ENCODE measurements at regions not wholly inside any gene's neighbourhood (a gene's known extent, or its start where the extent isn't known, plus 50 kb on each side); places are given as distances from the start of the nearest gene placed in this dataset.

GRCh38 chr5:135667204-135667603 is 88.4 kb upstream of the CXCL14 start:
- no peak overlapping the region for H3K4me3 ChIP-seq (ENCODE audit: low read depth, low read length)
- no peak for TF ChIP-seq CTCF (IDR thresholded peaks at IDR 0.05; ENCODE audit: borderline replicate concordance, insufficient read depth, low read depth, low read length)

GRCh38 chr5:135662683-135663082 is 83.9 kb upstream of the CXCL14 start:
- no peak for TF ChIP-seq CTCF (IDR thresholded peaks at IDR 0.05; ENCODE audit: borderline replicate concordance, insufficient read depth, low read depth, low read length)
- no peak overlapping the region for H3K4me3 ChIP-seq (ENCODE audit: low read depth, low read length)

DNA sequence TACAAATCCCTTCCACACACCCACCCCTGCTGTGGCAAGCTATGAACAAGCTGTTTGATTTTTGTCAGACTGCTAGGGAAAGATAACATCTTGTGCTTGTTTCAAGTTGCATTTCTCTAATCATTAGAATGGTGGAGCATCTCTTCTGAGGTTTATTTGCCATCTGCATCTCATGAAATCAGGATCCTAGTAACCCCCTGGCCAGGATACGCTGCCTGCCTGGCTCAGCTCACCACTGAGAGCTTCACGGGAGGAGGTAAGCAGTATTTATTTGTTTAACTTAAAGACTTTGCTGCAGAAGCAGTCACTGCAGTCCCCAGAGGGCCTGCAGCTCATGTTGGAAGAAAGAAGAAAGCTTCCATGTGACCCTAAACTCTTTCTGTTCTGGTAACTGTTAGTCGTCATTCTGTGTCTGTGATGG is 83.3 kb upstream of the CXCL14 start:
- TF ChIP-seq CTCF (IDR thresholded peaks at IDR 0.05; ENCODE audit: borderline replicate concordance, insufficient read depth, low read depth, low read length), result no peak
- H3K4me3 ChIP-seq (ENCODE audit: low read depth, low read length), result no peak overlapping the region

- H3K4me3 ChIP-seq (ENCODE audit: low read depth, low read length), result no peak overlapping the region
- no peak for TF ChIP-seq CTCF (IDR thresholded peaks at IDR 0.05; ENCODE audit: borderline replicate concordance, insufficient read depth, low read depth, low read length)
These were observed 82.2 kb upstream of the CXCL14 start for GRCh38 chr5:135660826-135661575.

DNA sequence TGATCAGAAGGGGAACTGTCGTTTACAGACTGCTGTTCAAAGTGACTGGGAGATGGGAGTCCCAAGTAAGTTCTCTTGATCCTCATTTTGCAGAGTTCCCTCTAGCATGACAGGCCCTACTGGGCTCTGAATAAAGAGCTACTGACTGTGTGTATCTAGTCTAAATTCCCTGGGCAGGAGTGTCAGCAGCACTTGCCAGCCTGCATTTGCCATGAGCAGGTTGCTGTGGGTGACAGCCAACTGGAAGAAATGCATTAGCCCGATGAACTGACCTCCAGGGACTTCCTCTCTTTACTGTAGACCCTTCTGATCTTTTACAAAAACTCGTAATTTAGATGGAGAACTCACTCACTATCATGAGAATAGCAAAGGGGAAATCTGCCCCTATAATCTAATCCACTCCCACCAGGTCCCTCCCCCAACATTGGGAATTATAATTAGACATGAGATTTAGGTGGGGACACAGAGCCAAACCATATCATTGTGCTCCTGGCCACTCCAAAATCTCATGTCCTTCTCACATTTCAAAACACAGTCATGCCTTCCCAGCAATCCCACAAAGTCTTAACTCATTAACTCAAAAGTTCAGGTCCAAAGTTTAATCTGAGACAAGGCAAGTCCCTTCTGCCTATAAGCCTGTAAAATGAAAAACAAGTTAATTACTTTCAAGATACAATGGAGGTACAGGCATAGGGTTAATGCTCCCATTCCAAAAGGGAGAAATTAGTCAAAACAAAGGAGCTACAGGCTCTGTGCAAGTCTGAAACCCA is 78.9 kb upstream of the CXCL14 start:
- no peak for TF ChIP-seq CTCF (IDR thresholded peaks at IDR 0.05; ENCODE audit: borderline replicate concordance, insufficient read depth, low read depth, low read length)
- no peak overlapping the region for H3K4me3 ChIP-seq (ENCODE audit: low read depth, low read length)

DNA sequence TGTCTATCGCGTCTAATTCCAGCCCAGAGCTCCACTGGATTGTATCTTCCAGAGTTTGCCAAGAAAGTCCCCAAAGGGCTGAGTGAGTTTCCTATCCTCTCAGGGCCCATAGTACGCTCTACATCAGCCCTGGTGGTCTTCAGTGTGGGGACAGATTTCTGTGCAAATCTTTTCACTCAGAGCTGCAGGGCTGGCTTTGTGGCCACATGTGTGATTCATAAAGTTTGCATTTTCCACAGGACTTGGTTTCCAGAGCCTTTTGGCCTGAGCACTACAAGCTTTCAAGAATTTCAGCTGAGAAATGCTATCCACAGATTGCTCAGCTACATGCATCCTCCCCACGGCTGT is 76.7 kb upstream of the CXCL14 start:
- TF ChIP-seq CTCF (IDR thresholded peaks at IDR 0.05; ENCODE audit: borderline replicate concordance, insufficient read depth, low read depth, low read length), result no peak
- no peak overlapping the region for H3K4me3 ChIP-seq (ENCODE audit: low read depth, low read length)
